Activated CD4-positive, alpha-beta T cell treated with anti-CD3 and anti-CD28 coated beads for 24 hours (primary cell): ENCODE measurements at regions not wholly inside any gene's neighbourhood (a gene's known extent, or its start where the extent isn't known, plus 50 kb on each side); places are given as distances from the start of the nearest gene placed in this dataset.
"Not testable (repeated sequence)": the region's sequence is repeated elsewhere in the genome, so short reads cannot be mapped to it uniquely, and the experiment has no call there.

ENCODE experiments used
- DNase-seq, 2 donors: peaks; one replicate each; pipeline ENCODE4 v3.0.0-alpha.2; 2020; ENCODE audit warnings: low read depth in 2 of 2

DNA sequence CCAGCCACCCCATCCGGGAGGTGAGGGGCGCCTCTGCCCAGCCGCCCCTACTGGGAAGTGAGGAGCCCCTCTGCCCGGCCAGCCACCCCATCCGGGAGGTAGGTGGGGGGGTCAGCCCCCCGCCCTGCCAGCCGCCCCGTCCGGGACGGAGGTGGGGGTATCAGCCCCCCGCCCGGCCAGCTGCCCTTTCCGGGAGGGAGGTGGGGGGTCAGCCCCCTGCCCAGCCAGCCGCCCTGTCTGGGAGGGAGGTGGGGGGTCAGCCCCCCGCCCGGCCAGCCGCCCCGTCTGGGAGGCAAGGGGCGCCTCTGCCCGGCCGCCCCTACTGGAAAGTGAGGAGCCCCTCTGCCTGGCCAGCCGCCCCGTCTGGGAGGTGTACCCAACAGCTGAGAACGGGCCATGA lies 299.4 kb upstream of the RORB start:
- not testable (repeated sequence) for DNase-seq

DNA sequence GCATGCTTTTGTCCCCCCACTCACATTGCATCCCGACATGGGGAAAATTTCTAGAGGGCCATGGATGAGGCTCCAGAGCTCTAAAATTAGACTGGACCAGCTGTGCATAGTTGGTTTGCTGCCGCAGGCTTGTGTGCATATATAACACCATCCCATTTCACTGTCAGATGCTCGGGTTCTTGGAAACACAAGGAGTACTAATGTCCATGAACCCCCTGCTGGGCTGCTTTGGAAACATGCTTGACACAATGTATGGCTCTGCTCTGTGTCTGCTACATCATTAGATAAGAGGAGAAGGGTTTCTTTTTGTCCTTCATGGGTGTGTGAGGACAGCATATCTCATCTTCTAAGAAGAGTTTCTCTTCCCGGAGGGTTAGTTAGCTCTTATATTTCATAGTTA lies 292.1 kb upstream of the RORB start:
- no peak for DNase-seq

DNA sequence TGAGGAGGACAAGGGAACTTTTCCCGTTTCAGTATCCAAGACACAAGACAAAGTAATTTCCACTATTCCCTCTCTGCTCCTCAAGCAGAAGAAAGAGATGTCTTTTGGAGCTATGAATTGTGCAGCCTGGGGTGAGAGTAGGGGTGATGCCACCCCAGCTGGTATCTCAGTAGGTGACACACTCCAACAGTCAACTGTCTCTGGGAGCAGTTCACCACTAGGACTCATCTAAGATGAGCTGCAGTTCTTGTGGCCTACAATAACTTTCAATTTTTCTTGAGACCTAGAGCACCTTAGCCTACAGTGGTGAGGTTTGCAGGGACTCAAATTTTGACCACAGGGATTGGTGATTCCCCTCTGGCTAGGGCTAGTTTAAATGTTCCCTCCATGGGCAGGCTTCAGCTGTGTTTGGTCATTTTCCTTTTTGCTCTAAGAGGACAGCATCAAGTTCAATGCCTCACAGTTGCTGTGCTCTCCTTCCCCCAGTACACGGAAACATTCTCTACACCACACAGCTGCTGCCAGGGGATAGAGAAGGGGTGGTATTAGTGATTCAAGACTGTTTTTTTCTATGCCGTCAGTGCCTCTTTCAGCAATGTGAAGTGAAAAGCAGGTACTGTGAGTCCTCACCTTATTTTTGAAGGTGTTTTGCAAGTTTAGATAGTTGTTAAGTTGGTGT lies 278.6 kb upstream of the RORB start:
- DNase-seq: no peak

DNA sequence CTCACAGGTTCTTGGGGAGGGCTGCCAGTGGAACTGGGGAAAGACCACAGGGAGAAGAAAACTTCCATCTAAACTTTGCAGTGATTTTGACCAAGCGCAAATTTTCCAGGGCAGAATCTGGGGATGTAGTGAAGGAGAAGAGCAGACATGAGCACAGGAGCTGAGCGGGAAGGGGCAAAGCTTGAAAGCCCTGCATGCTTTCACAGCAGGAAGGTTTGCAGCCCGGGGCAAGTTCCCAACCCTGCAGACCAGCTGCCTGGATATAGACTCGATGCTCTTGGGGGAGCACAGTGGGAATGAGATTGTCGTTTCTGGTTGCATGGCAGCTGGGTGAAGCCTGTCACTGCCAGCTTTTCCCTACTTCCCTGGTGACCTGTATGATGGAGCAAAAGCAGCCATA lies 276.8 kb upstream of the RORB start:
- no peak for DNase-seq

DNA sequence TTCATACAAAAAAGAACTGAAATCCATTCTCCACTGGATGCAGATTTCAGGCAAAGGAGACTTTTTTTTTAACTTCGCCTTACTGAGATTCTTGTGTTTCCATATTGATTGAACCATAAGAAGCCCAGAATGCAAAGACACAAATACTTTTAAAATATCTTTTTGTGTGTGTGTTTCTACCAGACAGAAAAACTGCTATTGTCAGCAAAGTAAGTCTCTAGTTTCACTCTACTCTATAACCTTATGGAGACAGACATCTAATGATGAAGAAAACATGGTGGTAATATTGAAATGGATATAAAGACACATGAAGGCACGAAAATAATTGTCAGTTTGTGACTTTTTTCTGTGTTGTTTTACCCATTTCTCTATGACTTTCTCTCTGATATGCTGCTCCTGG lies 260.3 kb upstream of the RORB start:
- no peak for DNase-seq

DNA sequence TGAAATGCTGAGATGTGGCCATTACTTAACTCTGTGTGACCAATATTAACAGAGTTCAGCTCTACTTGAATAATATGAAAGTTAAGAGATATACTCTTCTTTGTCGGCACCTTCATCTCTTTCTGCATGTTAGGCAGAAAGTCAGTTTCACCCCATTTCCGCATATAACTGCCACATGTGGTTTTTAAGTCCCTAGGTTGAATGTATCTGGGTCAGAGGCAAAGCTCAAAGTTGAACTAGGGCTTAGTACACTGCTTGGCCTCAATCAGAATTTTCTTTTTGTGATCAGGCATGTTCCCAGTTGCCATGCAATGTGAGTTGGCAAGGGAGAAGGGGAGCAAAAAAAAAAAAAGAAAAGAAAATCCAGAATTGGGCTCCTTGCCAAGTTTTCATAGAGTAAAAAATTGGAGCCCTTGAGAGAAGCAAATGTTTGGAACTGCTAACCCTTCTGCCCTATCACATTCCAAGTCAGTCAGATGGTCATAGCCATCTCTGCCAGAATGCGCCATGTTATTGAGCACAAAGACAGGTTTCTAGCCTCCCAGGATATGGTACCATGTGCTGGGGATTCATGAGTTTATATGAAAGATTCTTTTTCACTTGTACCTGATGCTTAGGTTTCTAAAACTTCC lies 251.2 kb upstream of the RORB start:
- DNase-seq: no peak

DNA sequence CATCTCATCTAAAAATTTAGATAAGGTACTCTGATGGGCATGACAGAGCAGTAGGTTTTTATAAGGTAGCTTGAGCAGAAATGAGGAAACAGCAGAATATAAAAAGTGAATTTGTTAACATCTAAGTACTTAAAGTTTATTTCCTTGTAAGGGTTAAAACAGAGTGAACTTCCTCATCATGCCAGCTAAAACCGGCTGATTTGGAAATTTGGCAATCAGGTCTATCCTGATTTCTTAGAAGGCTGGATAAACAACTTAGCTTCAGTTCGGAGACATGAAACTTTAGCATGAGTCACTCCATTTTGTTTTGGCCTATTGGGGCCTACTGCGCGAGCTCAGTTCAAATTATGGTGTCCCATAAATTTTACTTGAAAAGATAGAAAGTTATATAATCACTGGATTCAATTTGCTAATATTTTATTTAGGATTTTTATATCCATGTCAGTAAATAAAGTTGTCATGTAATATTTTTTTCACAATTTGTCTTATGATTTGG lies 241.6 kb upstream of the RORB start:
- no peak for DNase-seq

DNA sequence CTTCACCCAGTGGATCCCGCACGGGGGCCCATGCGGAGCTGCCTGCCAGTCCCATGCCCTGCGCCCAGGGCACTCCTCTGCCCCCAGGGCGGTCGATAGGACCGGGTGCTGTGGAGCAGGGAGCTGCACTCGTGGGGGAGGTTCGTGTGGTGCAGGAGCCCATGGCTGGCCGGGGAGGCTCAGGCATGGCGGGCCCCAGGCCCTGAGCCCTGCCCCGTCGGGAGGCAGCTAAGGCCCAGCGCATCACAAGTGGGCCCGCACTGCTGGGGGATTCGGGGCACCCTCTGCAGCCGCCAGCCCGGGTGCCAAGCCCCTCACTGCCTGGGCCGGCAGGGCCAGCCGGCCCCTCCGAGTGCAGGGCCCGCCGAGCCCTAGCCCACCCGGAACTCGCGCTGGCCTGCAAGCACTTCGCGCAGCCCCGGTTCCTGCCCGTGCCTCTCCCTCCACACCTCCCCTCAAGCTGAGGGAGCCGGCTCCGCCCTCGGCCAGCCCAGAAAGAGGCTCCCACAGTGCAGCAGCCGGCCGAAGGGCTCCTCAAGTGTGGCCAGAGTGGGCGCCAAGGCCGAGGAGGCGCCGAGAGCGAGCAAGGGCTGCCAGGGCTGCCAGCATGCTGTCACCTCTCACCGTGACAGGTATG lies 221.1 kb upstream of the RORB start:
- no peak for DNase-seq

DNA sequence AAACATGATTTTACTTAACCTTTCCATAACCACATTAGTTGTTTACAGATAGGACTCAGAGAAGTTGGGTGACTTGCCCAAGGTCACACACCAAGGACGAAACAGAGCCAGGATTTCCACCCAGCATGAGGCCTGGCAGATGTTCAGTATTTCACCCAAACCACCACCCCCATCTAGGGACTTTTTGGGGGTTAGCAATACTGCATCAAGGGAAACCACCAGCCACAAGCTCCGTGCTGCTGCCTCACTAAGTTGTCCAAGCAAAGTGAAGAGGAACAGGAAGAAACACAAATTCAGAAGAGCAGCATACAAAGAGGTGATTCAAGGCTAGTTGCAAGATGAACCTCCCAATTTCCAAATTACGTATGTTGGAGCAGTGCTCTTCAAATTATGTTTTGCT lies 219.6 kb upstream of the RORB start:
- no peak for DNase-seq

DNA sequence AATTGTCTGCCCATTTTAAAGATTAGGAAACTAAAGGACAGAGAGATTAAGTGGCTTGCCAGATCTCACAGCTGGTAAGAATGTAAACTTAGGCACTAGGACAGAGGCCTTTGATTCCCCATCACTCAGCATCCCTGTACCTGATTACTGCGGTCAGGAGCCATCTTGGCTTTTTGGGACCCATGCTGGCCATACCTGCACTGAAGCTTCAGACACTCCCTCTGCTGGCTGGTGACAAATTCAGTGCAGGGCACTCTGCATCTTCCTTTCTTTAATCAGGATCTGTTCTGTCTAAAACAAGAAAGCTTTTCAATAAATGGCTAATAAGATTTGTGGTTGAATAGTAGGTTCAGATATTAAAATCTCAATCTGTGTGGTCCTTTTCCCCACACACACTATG lies 215.5 kb upstream of the RORB start:
- no peak for DNase-seq

DNA sequence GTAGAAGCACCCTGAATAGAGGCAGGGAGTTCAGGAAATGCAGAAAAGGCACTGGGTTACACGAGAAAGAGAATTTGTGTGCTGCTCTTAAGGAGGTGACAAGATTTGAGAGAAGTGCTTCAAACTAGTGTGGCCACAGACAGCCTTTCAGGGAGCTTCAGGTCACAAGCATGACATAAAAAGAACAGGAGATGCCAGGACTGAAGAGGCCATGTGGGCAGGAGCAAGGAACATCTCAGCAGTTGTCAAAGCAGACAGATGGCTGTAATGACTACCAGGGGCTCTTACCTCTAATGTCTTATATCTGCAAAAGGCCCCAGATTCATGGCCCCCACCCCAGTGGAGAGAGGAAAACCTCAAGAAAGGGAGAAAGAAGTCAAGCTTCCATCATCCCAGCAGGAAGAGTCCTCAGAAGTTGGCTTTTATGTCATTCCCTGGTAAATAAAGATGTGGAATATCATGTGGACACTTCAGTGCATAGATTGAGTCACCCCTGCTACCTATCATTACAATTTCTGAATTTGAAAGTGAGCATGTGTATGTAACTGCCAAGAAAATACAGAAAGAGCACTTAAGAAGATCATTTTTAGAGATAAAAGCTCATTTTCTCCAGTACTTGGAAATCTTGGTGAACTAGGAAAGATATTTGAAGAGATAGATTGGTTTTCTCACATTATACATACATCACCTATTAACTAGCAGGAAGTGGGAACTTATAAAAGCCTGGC lies 214.4 kb upstream of the RORB start:
- DNase-seq: no peak

DNA sequence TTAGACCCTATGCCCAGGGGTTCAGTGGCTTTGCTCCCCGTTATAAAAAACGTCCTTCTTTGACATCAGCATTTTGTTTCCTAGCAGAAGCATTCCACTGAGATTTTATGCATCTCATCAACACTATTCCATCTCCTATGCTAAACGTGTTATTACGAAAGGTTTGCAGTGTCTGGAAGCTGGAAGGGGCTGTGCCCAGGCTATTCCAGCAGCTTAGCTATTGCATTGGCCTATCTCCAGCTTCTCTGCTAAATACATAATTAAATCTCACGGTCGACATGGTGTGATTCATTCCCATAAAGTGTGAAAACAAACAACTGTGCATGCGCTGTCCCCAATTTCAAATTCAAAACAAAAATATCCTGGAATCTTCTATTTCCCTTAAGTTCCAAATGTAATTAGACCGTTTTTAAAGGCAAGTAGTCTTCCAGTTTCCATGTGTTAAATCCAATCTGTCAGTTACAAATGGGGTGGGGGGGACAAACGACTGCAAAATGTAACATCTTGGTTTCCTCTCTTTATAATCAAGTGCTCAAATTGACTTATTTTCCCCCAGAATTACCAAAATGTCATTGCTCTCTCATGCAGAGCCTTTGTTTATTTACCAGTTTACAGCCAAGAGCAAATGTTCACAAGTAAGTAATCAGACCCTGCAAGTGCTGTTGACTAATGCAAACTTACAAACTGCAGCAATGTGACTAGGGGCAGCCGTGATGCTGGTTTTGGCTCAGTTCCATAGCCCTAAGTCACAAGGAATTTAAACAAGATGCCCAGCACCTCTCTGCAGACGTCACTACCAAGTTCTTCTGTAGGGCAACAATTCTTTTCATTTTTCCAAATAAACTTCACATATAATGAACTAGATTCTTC lies 212.3 kb upstream of the RORB start:
- no peak for DNase-seq

DNA sequence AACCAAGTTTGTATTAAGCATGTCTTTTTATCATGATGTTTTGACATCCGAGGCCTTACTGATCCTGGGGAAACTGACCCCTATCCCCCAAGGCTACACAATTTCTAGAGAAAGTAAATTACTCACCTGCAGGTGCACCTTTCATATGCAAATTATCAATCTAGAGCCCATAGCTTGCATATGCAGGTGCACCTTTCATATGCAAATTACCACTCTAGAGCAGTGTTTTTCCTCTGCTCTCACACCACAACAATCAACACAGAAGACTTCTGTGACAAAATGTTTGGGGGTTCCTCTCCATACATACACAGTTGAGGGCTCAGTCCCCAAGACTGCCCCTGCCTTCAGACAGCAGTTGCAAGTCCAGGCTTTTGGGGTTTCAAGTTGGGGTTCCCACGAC lies 203.7 kb upstream of the RORB start:
- DNase-seq: no peak

DNA sequence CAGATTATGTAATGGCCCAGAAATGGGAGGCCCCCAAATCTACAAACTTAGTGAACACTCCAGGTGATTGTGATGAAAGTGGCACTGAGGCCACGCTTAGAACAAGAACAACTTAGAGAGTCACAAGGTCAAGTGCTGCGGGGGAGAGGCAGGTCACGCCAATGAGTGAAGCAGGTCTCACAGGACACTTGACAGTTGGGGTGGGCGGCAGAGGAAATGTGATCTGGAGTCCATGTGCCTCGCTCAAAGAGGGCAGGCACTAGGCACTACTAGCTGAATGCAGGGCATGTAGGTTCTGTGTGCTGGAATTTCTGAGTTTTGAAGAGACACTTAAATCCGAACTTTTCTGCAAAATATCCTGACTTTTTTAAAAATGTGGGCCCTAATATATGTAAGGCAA lies 193.2 kb upstream of the RORB start:
- DNase-seq: no peak

DNA sequence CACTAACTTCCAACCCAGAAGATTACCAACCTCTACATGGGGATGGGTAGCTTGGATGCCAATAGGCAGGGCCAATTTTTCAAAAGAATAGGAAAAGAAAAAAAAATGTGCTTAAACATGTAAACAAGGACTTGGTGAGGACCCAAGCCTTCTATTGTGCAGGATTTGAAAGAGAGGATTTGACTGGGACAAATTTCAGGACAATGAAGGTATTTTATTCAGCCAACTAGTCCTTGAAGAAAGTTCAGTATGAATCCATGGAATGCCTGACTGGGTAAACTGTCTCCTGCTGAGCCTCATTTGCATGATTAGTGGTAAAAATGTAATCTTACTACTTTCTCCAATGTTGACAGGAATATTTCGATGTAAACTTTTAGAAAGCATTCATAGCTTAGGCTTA lies 192.5 kb upstream of the RORB start:
- no peak for DNase-seq

DNA sequence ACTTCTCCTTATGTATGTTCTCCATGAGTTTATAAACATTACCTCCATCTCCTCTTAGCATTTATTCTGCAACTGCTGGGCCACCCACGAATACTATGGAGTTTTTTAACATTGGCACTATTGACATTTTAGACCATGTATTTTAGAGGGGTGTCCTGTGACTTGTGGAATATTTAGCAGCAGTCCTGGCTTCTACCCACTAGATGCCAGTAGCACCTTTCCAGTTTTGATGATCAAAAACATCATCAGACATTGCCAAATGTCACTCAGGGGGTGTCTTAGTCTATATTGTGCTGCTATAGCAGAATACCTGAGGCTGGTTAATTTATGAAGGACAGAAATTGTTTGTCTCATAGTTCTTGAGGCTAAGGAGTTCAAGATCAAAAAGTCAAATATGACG lies 187.5 kb upstream of the RORB start:
- no peak for DNase-seq

DNA sequence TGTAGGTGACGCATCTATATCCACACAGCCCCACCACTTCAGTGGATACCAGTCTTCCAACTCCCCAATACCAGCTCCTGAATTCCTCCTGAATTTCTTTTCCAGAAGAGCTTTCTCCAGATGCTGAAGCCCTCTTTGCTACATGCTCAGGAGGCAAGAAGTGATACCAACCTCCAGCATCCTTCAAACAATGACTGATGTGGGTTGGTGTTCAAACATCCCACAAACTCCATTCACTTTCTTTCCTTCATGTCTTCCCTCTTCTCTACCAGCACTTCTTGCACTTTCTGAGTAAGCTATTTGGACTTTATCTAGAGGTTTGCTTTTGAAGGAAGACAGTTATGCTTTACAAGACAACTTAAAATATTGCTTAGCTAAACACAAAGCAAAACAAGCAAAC lies 179.9 kb upstream of the RORB start:
- no peak for DNase-seq

DNA sequence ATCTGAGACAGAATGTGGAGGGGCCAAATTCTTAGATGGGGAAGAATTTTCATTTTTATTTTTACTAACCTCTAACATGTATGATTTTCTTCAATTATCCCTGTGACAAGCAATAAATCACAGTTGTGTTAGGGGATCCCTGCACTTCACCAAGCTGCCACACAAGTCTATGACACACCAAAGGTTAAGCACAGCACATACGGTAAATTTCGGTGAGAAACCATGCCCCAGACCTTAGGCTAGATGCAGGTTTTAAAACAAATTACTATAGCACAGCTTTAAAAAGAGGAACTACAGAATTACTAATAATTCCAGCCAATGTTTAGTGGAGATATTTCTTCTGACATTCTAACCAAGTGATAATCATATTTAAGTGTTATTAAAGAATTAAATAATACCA lies 175.7 kb upstream of the RORB start:
- DNase-seq: no peak

DNA sequence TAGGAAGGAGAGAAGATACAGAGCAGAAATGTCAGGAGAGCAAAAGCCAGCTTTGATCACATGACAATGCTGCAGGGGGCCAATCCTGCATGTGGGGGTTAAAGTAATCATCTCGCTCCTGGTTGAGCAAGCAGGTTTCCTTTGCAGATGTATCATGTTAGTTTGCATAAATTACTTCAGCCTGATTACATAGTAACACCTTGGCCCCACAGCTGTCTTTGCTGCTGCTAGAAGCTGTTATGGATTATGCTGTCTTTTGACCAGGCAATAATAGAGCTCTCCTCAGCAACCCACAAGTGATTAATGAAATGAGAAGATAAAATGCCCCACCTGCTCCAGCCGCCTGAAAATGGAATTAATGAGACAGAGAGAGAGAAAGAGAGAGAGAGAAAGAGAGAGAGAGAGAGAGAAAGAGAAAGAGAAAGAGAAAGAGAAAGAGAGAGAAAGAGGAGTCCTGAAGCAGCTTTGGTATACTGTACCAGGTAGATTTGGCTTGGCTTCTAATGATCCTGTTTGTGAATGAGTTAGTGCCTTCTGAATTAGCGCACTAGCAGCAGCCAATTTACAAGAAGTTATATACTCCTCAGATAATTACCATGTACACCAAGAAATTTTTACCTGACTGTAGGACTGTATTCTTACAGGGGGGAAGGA lies 174.3 kb upstream of the RORB start:
- DNase-seq: no peak

DNA sequence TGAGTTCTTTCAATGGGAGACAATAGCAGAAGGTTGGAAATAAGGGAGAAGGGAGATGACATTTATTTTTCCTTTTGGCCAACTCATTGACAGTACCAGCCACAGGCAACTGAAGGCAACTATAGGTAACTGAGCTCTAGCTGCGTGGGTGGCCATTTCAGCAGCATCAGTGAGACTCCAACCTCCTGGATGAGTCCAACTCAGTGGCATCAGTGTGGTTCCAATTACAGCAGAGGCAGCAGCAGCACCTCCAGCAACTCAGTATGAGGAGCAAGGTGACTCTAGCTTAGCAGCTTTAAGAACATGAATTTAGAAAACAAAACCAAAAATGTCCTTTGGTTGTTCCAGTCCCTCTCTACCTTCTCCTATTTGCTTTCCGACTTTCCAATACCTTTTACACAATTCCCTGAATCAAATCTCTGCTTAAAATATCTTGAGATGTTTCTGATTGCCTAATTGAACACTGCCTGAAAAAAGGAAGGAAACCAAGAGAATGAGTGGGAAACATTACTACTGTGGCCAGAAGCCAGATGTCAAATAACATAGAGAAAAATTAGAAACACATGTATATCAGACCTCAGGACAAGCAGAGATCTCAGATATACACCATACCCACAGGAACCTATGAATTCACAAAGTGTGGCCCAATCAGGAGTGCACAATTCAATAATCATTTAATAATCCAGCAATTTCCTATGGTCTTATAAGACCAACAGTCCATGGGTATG lies 166.5 kb upstream of the RORB start:
- DNase-seq: no peak

DNA sequence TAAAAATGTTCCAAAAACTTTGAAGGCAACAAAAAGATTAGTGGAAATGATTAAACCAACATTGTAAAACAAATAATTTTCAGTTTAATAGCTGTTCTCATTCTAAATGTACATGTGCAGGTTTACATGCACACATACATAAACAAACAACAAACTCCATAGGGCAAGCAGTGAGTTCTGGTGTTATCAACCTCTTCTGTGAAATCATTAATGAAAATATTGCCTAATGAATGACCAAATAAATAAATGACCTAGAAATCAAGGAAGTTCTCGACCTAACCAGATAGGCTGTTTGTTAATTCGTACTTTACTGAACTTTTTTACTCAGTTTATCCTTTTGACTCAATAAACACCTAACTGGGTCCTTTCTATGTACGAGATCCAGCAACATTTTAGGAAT lies 165.5 kb upstream of the RORB start:
- no peak for DNase-seq
